Germinal center (tissue), 1 donor: ENCODE measurements at regions not wholly inside any gene's neighbourhood (a gene's known extent, or its start where the extent isn't known, plus 50 kb on each side); places are given as distances from the start of the nearest gene placed in this dataset.

Source experiments
- DNase-seq: peaks from one replicate; pipeline ENCODE4 v3.0.0; 2012; ENCODE audit warnings: mixed read lengths, low spot score

DNA sequence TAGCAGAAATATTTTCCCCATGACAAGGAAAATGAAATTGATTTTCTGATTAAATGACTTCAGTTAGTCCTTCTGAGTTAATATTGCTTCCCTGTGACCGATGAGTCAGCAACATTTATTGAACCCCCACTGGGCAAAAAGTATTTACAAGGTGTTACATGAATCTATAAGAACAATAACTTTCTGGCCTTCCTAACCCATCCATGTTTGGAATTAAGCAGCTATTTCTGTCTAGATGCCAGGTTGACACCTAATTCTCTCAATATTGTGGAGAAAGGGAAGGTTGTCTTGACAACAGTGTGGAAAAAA is 112.9 kb upstream of the JAZF1 start:
- no peak for DNase-seq

GRCh38 chr7:28296571-28297483 is 115.5 kb upstream of the CREB5 start:
- peak; percentile 24 for DNase-seq

DNA sequence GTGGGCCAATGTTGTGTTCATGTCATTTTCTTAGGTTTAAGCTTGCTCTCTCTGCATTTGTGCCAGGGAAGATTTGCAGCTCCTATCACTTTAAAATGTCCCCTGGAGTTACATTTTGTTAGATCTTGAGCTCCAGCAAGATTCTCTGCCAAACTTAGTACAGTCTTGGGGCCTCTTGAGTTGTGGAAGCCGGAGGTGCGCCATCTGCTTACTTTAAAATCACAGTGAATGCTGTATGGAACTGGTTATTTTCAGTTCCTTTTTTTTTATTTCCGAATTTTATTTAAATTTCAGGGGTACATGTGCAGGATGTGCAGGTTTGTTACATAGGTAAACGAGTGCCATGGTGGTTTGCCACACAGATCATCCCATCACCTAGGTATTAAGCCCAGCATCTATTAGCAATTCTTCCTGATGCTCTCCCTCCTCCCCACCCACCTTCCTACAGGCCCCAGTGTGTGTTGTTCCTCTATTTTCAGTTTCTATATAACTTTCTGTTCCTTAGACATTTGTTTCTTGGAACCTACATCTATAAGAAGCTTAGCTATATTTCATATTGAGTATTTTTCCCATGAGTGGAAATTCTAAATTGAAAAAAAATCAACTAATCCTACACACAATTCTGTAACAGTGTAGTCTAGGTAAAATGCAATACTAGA is 114.4 kb upstream of the CREB5 start:
- peak; percentile 39 for DNase-seq

GRCh38 chr7:28298870-28299518 is 113.3 kb upstream of the CREB5 start:
- DNase-seq, result no peak

DNA sequence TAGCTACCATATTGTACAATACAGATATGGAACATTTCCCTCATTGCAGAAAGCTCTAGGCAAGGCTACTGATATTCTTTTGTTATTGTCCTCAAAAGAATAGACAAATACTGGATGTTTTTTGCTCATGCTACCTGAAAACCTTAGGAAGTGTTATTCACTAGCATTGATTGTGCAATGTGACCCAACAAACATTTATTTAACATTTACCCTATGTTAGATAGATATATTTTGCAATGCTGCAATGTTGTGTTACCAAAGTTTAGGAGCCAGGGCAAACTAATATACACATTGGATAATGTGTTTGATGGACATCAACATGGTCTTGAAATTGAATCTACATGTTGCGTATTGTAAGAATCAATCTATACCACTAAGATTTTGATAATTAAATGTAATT is 112.8 kb upstream of the CREB5 start:
- no peak for DNase-seq

DNA sequence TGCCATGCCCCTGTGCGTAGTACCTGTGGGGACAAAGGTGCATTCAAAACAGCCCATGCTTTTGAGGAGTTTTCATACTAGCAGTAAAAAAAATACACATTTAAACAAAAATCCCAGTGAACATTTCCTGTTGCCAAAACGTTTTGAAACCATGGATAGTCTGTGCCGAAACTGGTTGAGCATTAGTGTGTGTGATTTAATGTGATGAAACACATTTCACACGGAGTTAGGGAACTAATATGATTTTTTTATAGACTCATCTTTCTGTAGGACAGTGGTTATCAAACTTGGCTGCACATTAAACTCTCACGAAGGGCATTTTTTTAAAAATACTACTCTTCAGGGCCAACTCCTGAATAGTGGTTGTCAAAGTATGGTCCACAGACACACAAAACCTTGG is 111.8 kb upstream of the CREB5 start:
- DNase-seq, result no peak

DNA sequence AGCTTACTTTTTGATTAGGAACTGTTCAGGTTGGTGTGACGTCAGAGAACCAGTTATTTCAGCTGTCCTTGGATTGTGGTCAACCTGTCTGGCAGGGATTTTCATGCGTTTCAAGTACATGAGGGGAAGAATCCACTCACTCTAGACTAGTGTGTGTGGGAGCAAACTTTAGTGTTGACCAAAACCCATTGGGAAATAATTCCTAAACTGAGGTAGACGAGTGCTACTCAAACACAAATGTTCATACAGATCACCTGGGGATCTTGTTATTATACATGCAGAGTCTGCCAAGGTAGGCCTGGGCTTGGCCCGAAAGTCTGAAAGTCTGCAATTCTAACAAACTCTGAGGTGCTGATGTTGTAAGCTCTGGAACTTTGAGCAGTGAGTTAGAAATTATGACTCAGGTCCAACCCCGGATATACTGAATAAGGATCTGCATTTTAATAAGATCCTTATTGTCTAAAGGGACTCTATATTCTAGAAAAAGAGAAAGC is 111.1 kb upstream of the CREB5 start:
- DNase-seq, result no peak

DNA sequence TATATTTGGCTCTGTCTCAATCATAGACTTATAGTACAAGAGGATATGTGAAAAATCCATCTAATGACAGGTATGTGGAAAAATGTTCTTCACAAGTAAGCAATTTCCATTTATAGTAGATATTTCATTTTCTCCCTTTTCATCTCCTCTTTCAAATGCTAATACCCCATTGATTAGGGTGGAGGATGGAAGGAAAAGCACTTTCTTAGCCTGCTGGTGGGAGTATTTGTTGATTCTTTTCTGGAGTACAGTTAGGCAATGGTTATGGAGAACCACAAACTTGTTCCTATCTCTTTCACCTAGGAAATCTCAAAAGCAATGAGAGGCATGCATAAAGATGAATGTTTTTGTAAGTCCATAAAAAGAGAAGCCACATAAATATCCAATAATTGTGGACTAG is 108.0 kb upstream of the CREB5 start:
- no peak for DNase-seq

GRCh38 chr7:28309704-28310459 is 102.4 kb upstream of the CREB5 start:
- no peak for DNase-seq

DNA sequence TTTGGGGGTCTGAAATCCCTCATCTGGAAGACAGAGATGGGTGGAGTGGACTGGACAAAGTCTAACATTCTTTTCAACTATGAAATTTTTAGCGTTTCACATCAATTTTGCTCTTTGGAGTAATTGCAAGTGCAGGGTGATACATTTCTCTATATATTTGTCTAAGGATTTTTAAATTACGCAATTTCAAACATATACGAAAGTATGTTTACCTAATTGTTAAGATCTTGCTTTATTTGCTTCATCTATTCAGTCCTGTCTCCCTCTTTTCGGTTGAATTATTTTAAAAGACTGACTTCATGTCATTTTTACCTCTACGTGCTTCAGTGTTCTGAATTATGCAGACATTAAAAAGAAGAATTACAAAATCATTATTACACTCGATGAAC is 101.9 kb upstream of the CREB5 start:
- no peak for DNase-seq

DNA sequence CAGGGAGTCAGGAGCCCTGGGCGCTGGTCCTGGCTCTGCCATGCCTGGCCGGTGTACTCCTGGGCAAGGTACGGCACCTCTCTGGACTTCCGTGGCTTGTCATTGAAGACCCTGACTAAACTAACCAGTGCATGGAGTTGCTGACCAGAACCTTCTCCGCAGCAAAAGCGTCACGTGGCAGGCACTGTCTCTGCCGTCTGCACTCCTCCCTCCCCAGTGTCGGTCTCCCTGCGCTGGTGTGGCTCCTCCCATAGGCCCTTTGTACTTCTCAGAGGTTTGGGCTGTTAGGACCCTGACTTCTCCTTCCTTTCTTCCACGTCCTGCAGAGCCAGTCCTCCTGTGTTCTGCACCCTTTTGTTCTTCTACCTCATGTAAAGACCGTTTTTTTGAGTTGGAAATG is 100.6 kb upstream of the CREB5 start:
- no peak for DNase-seq

DNA sequence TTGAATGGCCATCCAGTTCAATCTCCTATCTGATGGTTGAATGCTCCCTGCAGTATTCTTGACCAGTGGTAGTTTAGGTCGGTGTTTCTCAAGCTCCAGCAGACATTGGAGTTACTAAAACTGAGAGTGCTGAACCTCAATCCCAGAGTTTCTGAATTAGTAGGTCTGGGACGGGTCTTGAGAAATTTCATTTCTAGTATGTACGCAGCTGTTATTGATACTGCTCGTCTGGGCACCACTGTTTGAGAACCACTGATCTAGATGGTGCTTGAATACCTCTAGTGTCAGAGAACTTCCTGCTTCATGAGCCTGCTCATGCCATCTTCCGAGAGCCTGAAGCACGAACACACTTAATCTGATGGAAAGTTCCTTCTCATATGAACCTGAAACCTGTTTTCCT is 99.4 kb upstream of the CREB5 start:
- DNase-seq, result no peak

- DNase-seq, result no peak
Measured at GRCh38 chr7:28314841-28315240, 97.5 kb upstream of the CREB5 start.

DNA sequence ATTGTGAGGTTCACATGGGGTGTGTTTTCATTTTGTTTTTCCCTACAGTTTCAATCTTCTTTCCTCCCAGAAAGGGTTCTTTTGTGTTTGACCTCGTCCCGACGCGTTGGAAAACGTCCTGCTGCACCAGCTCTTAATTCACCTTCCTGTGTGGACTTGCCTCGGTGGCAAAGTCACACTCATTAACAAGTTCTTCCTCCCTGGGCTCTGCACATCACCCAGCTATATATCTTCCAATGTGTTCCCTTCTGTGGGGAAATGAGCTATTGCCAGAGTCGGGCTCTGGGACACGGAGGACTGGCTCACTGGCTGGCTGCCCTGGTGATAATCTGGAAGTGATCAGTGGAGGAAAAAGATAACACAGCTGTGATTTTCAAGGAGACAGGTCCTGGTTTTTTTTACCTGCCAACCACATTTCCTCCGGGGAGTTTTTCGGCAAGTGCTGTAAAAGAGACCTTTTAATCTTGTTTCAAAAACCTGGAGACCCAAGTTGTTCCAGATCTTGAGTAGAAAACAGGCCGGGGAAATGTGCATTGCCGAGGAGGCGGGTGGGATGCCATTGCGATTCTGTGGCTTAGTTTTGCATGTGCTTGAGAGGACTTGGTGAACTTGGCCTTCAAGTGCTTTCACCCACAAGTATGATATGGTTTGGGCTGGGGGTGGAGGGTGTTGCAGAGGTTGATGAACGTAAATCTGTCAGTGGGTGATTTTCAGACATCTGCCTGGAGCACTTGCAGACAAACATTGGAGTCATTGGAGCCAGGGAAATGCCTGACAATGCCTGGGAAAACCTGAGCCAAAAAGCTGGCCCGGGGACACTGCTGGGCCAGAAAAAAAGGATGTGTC is 96.5 kb upstream of the CREB5 start:
- DNase-seq, result no peak

DNA sequence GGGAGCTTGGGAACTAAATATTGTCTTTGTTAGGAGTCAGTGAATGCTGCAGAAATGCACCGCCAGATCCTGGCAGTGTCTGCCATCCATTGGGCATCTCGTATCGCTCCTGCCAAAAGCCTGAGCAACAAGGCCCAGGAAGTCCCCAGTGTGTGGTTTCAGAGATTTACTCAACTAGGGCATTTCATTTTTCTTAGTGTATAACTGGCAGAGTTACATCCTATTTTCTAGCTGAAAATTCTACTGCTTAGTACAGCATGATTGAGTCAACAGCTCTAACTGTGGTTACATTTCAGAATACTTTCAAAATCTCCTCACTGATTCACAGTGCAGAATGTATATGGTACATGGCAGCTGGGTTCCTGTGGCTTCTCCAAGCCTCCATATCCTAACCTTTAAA is 95.8 kb upstream of the CREB5 start:
- DNase-seq, result no peak

DNA sequence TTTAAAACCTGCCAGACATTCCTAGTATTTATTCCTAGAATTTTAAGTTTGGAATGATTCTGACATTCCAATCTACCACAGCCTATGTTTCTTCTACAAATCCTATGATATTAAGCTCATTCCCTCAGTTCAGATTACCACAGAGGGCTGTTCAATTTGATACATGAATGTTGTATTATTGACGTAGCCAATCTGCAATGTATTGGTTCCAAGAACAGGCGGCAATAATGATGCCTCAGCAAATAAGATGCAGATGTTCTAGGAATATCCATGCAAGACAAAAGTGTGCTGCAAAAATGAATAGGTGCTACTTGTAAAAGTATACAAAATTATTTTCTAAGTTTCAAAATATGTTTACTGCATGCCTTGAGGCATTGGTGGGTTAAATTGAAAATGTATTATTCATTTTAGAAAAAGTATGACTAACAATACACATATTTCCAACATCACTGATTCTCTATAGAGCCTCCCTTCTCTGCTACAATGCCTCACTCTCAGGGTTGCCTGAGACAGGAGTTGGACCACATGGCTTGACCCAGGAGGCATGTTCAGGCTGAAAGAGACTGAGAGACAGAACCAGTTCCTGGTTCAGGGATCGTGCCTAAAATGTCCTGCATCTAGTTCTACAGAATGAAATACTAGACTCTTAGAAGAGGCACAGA is 94.1 kb upstream of the CREB5 start:
- DNase-seq, result no peak

- no peak for DNase-seq
Measured at GRCh38 chr7:28323833-28324232, 88.5 kb upstream of the CREB5 start.

- DNase-seq, result no peak
Measured at GRCh38 chr7:28328146-28328545, 84.2 kb upstream of the CREB5 start.

GRCh38 chr7:28328822-28329660 is 83.3 kb upstream of the CREB5 start:
- DNase-seq, result no peak
